Stimulated activated CD8-positive, alpha-beta memory T cell treated with anti-CD3 and anti-CD28 coated beads, Interleukin-7, amount 100 ng/mL, for 48 hours (primary cell): ENCODE measurements at regions not wholly inside any gene's neighbourhood (a gene's known extent, or its start where the extent isn't known, plus 50 kb on each side); places are given as distances from the start of the nearest gene placed in this dataset.
"Not testable (repeated sequence)": the region's sequence is repeated elsewhere in the genome, so short reads cannot be mapped to it uniquely, and the experiment has no call there.

Experiments
- DNase-seq, 2 donors: peaks; one replicate each; pipeline ENCODE4 v3.0.0-alpha.2; 2020; ENCODE audit warnings: low read depth in 1 of 2; ENCODE audit errors: extremely low read depth in 1 of 2

- no peak for DNase-seq
These were observed 106.8 kb upstream of the SPATS2L start for GRCh38 chr2:200199576-200200263.

GRCh38 chr2:200201839-200202238 is 104.7 kb upstream of the SPATS2L start:
- not testable (repeated sequence) for DNase-seq

GRCh38 chr2:200203381-200203827 is 103.1 kb upstream of the SPATS2L start:
- no peak for DNase-seq

- DNase-seq, result no peak
These were observed 98.5 kb upstream of the SPATS2L start for GRCh38 chr2:200208041-200208440.

- DNase-seq, result no peak
These were observed 97.5 kb upstream of the SPATS2L start for GRCh38 chr2:200209030-200209429.

- DNase-seq, result no peak
These were observed 94.8 kb upstream of the SPATS2L start for GRCh38 chr2:200211643-200212042.

GRCh38 chr2:200212862-200213425 is 93.5 kb upstream of the SPATS2L start:
- DNase-seq, result no peak

GRCh38 chr2:200216310-200216709 is 90.2 kb upstream of the SPATS2L start:
- no peak for DNase-seq

- DNase-seq, result no peak
These were observed 89.2 kb upstream of the SPATS2L start for GRCh38 chr2:200217320-200217719.

GRCh38 chr2:200218645-200219044 is 87.8 kb upstream of the SPATS2L start:
- no peak for DNase-seq

GRCh38 chr2:200219309-200220113 is 87.0 kb upstream of the SPATS2L start:
- no peak for DNase-seq

- no peak for DNase-seq
These were observed 86.2 kb upstream of the SPATS2L start for GRCh38 chr2:200220251-200220650.

GRCh38 chr2:200221055-200221955 is 85.2 kb upstream of the SPATS2L start:
- no peak for DNase-seq

GRCh38 chr2:200222791-200223190 is 83.7 kb upstream of the SPATS2L start:
- no peak for DNase-seq

- DNase-seq, result no peak
These were observed 83.2 kb upstream of the SPATS2L start for GRCh38 chr2:200223205-200223784.

- no peak for DNase-seq
These were observed 80.5 kb upstream of the SPATS2L start for GRCh38 chr2:200225951-200226350.

- DNase-seq, result no peak
These were observed 79.8 kb upstream of the SPATS2L start for GRCh38 chr2:200226451-200227426.

- no peak for DNase-seq
These were observed 75.8 kb upstream of the SPATS2L start for GRCh38 chr2:200230716-200231115.

GRCh38 chr2:200235533-200235932 is 71.0 kb upstream of the SPATS2L start:
- no peak for DNase-seq
